NCI-H524 treated with DMSO at 0.1 percent for 48 hours (cell line): ENCODE measurements at regions not wholly inside any gene's neighbourhood (a gene's known extent, or its start where the extent isn't known, plus 50 kb on each side); places are given as distances from the start of the nearest gene placed in this dataset.

ENCODE experiments used
- DNase-seq: peaks from one replicate; lab custom pipeline; 2025; lab: John Stamatoyannopoulos, UW

DNA sequence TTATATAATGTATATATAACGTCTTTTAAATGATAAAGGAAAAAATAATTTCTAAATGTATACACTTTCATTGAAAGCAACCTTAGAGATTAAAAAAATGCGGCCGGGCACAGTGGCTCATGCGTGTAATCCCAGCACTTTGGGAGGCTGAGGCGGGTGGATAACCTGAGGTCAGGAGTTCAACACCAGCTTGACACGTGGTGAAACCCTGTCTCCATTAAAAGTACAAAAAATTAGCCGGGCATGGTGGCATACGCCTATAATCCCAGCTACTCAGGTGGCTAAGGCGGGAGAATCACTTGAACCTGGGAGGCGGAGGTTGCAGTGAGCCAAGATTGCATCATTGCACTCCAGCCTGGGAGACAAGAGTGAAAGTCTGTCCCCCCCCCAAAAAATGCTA is 303.7 kb upstream of the ZC3H15 start:
- peak; percentile 14 for DNase-seq

GRCh38 chr2:186183406-186183805 is 302.7 kb upstream of the ZC3H15 start:
- peak; percentile 79 for DNase-seq

- DNase-seq, result no peak
These were observed 298.2 kb upstream of the ZC3H15 start for GRCh38 chr2:186187854-186188253.

- peak; percentile 11 for DNase-seq
These were observed 296.2 kb upstream of the ZC3H15 start for GRCh38 chr2:186189816-186190215.

GRCh38 chr2:186195696-186196095 is 290.4 kb upstream of the ZC3H15 start:
- DNase-seq, result no peak

DNA sequence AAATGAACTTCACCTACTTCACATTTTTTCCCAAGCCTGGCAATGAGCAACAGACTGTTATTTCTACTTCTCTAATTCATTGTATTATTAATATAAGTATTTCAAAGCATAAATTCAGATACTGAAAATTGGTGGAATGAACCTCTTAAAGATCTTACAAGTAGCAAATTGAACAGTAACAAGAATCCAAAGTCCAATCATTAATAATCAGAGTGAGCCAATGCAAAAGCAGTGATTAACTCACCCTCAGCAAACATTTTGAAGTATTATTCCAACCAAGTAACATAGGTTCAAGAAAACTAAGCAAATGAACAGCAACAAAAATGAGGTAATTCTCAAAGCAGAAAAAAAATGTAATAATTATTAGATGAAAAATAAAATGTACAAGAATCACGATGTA is 288.1 kb upstream of the ZC3H15 start:
- no peak for DNase-seq

- no peak for DNase-seq
These were observed 287.0 kb upstream of the ZC3H15 start for GRCh38 chr2:186199029-186199428.

DNA sequence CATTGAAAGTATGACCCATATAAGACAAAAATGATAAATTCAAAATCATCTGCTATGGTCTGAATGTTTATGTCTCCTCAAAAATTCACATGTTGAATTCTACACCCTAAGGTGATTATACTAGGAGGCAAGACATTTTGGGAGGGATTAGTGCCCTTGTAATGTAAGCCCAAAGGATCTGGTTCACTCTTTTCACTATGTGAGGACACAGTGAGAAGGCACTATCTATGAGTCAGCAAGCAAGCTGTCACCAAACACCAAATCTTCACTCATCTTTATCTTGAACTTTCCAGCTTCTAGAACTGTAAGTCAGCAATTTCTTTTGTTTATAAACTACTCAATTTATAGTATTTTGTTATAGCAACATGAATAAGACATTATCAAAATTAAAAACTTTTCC is 284.7 kb upstream of the ZC3H15 start:
- DNase-seq, result no peak

DNA sequence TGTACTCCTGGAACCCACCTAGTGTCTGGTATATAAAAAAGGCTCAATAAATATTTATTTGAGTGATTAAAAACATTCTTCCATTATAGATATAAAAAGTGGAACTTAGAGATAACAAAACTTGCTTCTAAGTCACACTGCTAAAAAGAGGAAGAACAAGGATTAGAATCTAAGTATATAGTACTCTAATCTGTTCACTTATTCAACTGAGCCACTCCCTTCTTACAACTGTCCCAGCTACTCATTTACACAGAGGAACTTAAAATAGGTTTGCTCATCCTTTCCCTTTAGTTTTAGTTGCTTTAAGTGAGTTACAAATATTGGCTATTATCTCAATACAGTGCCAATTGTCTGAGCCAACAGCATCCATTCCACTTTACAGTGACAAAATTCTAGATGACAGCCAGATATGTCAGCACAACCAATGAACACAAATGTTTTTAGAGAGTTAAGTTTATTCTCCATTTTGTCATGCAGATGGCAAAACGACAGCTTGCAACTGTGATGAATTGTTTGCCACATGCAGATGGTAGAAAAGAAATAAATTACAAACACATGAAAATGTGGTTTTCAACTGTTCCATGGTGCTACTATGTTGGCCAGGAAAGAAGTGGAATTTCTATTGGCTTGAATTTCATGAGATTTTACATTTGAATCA is 280.7 kb upstream of the ZC3H15 start:
- DNase-seq, result no peak

GRCh38 chr2:186209532-186209931 is 276.5 kb upstream of the ZC3H15 start:
- DNase-seq, result no peak

- no peak for DNase-seq
These were observed 265.7 kb upstream of the ZC3H15 start for GRCh38 chr2:186220409-186220808.

- DNase-seq, result no peak
These were observed 256.8 kb upstream of the ZC3H15 start for GRCh38 chr2:186229265-186229664.

- no peak for DNase-seq
These were observed 244.2 kb upstream of the ZC3H15 start for GRCh38 chr2:186241874-186242273.

GRCh38 chr2:186254759-186255158 is 231.3 kb upstream of the ZC3H15 start:
- DNase-seq, result no peak

- DNase-seq, result no peak
These were observed 230.2 kb upstream of the ZC3H15 start for GRCh38 chr2:186255823-186256222.

GRCh38 chr2:186256540-186256939 is 229.5 kb upstream of the ZC3H15 start:
- no peak for DNase-seq

DNA sequence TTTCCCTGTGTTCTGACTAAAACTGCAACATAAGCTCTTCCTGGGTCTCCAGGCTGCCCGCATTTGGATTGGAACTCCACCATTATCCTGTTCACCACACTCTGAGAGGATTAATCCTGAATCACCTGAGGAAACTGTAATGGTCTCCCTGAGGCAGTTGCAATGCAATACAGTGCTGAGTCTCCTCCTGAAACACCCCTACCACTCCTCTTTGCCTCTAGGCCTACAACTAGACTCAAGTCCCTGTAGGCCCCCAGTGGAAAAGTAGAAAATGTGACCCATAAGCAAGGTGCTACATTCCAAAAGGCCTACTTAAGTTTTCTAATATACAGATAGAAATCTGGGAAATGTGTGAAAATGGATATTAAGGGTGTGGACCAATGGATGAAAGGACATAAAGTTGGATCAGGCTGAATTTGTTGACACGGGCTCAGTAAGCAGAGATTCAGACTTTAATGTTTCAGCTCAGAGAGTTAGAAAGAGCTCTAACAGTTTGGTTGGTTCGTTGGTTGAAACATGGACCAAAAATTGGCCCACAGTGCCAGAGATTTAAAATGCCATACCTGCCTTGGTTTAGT is 222.3 kb upstream of the ZC3H15 start:
- no peak for DNase-seq

- no peak for DNase-seq
These were observed 216.5 kb upstream of the ZC3H15 start for GRCh38 chr2:186269536-186269935.

DNA sequence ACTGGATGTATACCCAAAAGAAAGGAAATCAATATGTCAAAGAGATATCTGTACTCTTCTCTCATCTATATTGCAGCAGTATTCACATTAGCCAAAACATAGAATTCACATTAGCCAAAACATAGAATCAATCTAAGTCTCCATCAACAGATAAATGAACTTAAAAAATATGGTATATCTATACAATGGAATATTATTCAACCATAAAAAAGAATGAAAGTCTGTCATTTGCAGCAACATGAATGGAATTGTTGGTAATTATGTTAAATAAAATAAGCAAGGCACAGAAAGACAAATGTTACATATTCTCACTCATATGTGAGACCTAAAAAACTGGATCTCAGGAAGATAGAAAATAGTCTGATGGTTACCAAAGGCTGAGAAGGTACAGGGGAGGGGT is 212.1 kb upstream of the ZC3H15 start:
- DNase-seq, result no peak

DNA sequence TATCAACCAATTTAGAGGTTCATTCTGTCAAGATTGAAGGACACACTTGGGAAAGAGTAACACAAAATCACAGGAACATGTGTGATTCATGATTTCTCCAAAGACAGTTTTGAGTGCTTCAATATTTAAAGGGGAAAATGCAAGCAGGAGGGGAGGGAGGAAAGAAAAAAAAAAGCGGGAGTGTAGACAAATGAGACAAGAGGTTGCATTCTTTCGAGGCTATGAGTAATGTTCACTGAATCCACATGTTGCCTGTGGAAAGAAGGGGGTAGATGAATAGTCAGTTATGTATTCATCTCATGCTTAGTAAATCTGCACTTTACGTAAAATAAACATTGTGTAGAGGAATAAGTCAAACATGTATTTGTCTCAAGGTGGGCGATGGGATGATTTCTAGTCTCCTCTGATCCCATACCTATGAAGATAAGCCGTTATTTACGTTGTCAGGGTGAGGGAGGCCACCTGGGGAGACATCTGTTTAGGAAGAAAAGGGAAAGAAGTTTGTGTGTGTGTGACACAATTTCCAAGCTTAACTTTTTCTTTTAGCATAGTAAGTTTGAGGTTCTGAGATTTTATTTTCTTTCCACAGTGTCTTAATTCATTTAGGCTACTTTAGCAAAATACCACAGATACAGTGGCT is 211.0 kb upstream of the ZC3H15 start:
- DNase-seq, result no peak

DNA sequence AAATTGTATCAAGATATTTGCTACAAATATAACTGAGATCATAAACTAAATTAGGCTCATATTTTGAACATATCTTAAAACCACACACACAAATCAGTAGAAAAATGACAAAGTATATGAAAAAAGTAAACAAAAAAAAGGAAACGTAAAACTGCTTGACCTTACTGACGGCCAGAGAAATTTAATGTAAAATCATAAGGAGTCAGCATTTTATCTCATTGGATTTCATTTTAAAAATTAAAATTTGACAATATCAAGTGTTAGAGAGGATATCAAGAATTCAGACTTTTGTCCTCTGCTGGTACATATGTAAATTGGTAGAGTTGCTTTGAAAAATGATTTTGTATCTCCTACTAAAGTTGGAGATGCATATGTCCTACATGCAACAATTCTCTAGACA is 209.2 kb upstream of the ZC3H15 start:
- DNase-seq, result no peak

GRCh38 chr2:186281726-186282125 is 204.3 kb upstream of the ZC3H15 start:
- no peak for DNase-seq

GRCh38 chr2:186294248-186294888 is 191.7 kb upstream of the ZC3H15 start:
- no peak for DNase-seq
